Keratinocyte (primary cell): ENCODE measurements at regions not wholly inside any gene's neighbourhood (a gene's known extent, or its start where the extent isn't known, plus 50 kb on each side); places are given as distances from the start of the nearest gene placed in this dataset.

Experiments used
- DNase-seq: peaks from one replicate; pipeline ENCODE4 v3.0.0-alpha.2; 2011; ENCODE audit warnings: low read depth, missing footprints, low spot score
- FAIRE-seq: peaks from 2 replicates; lab custom pipeline; 2011; peaks lifted over from hg19 to GRCh38; lab: Jason Lieb, UNC
- H2AFZ ChIP-seq: 2 replicates; pipeline ENCODE4 v1.6.0; 2012; ENCODE audit warnings: low read length, control low read depth, inconsistent platforms; ENCODE audit not compliant: control insufficient read depth
- H3K27ac ChIP-seq: 2 replicates; pipeline ENCODE4 v1.5.1; 2011; ENCODE audit warnings: low read length; ENCODE audit not compliant: control insufficient read depth, insufficient read depth
- H3K27me3 ChIP-seq: 3 replicates; pipeline ENCODE4 v1.6.0; 2011; ENCODE audit warnings: low read length; ENCODE audit not compliant: control insufficient read depth, insufficient read depth; ENCODE audit errors: extremely low read depth
- H3K36me3 ChIP-seq, 2 experiments: 2 replicates in 1 of 2; 3 replicates in 1 of 2; pipeline ENCODE4 v1.5.1; 2011; ENCODE audit warnings: low read length in 2 of 2, mild to moderate bottlenecking in 1 of 2; ENCODE audit not compliant: control insufficient read depth in 2 of 2, insufficient read depth in 2 of 2; ENCODE audit errors: extremely low read depth in 1 of 2
- H3K4me1 ChIP-seq: 3 replicates; pipeline ENCODE4 v1.5.1; 2011; ENCODE audit warnings: low read length; ENCODE audit not compliant: control insufficient read depth, insufficient read depth; ENCODE audit errors: extremely low read depth
- H3K4me2 ChIP-seq: 3 replicates; pipeline ENCODE4 v1.6.0; 2011; ENCODE audit warnings: low read depth, low read length; ENCODE audit not compliant: control insufficient read depth, insufficient read depth; ENCODE audit errors: extremely low read depth
- H3K4me3 ChIP-seq, 3 experiments: fragments of 200-600 bp in 1 of 3; sonication (generic) in 1 of 3; 2 replicates in 2 of 3; 3 replicates in 1 of 3; pipeline ENCODE4 v1.5.1; 2011 to 2016; ENCODE audit warnings: low read length in 3 of 3, mild to moderate bottlenecking in 3 of 3, control low read depth in 2 of 3, inconsistent platforms in 1 of 3, low read depth in 1 of 3, mixed read lengths in 1 of 3, mixed run types in 1 of 3, moderate library complexity in 1 of 3; ENCODE audit not compliant: control insufficient read depth in 2 of 3, insufficient read depth in 2 of 3; ENCODE audit errors: extremely low read depth in 1 of 3
- H3K79me2 ChIP-seq: 2 replicates; pipeline ENCODE4 v1.6.0; 2012; ENCODE audit warnings: low read length; ENCODE audit not compliant: control insufficient read depth, insufficient read depth
- H3K9ac ChIP-seq: 3 replicates; pipeline ENCODE4 v1.6.0; 2011; ENCODE audit warnings: low read length; ENCODE audit not compliant: control insufficient read depth, insufficient read depth; ENCODE audit errors: extremely low read depth
- H3K9me1 ChIP-seq: 3 replicates; pipeline ENCODE4 v1.6.0; 2011; ENCODE audit warnings: low read length; ENCODE audit not compliant: control insufficient read depth, insufficient read depth; ENCODE audit errors: extremely low read depth
- H3K9me3 ChIP-seq: 2 replicates; pipeline ENCODE4 v1.5.1; 2012; ENCODE audit warnings: low read depth, low read length; ENCODE audit not compliant: control insufficient read depth
- H4K20me1 ChIP-seq: 3 replicates; pipeline ENCODE4 v1.6.0; 2011; ENCODE audit warnings: low read length; ENCODE audit not compliant: control insufficient read depth, insufficient read depth; ENCODE audit errors: extremely low read depth
- CTCF ChIP-seq, 3 experiments: IDR thresholded peaks in 1 of 3; conservative IDR thresholded peaks in 1 of 3; optimal IDR thresholded peaks in 1 of 3; 2 replicates in 2 of 3; 3 replicates in 1 of 3; pipeline versions ENCODE3 to v1.5.1; 2011; ENCODE audit warnings: low read length in 3 of 3, mild to moderate bottlenecking in 3 of 3, moderate library complexity in 2 of 3, control low read depth in 1 of 3, inconsistent platforms in 1 of 3; ENCODE audit not compliant: insufficient read depth in 2 of 3; ENCODE audit errors: extremely low read depth in 1 of 3
- EZH2 ChIP-seq: IDR thresholded peaks from one replicate; pipeline ENCODE4 v1.6.1; 2012; ENCODE audit warnings: inconsistent platforms, mild to moderate bottlenecking, low read length, moderate library complexity
- dilution Hi-C: fragments of 300-500 bp; cut with MboI; formaldehyde crosslinking; loops from one replicate; pipeline ENCODE4 v1.7.0; 2020; ENCODE audit warnings: low sequenced_read_pairs; ENCODE audit not compliant: extremely low pct_ligation_motif_present

GRCh38 chr10:6988654-6989053 lies 408.6 kb upstream of the PRKCQ start:
- TF ChIP-seq EZH2 (no peak), CTCF (optimal IDR thresholded peaks at IDR 0.05 in 1 of 3, IDR thresholded peaks at IDR 0.05 in 1 of 3, conservative IDR thresholded peaks at IDR 0.05 in 1 of 3; ENCODE audit: extremely low read depth in 1 of 3, insufficient read depth in 2 of 3, low read length in 3 of 3) (no peak)
- H3K9me1 ChIP-seq, result no peaks in the 10 kb centered on the region
- H3K27me3 ChIP-seq, result no peaks in the 10 kb centered on the region
- DNase-seq, result no peak
- no peak for FAIRE-seq
- H3K9me3 ChIP-seq, result no peaks in the 10 kb centered on the region
- no peak overlapping the region for H3K4me3 ChIP-seq
- no peak overlapping the region for H2AFZ ChIP-seq
- no peaks in the 10 kb centered on the region for H3K4me1 ChIP-seq
- no peaks in the 10 kb centered on the region for H3K79me2 ChIP-seq
- dilution Hi-C loops, result no loop called here
- H3K36me3 ChIP-seq, result no peaks in the 10 kb centered on the region
- no peaks in the 10 kb centered on the region for H4K20me1 ChIP-seq
- no peak overlapping the region for H3K27ac ChIP-seq
- H3K4me2 ChIP-seq, result no peak overlapping the region
- H3K9ac ChIP-seq, result no peak overlapping the region

GRCh38 chr10:6987536-6987945 lies 407.5 kb upstream of the PRKCQ start:
- no peak overlapping the region for H2AFZ ChIP-seq
- no peaks in the 10 kb centered on the region for H3K27me3 ChIP-seq
- H3K36me3 ChIP-seq, result no peaks in the 10 kb centered on the region
- no peaks in the 10 kb centered on the region for H3K4me1 ChIP-seq
- DNase-seq (no peak), FAIRE-seq (no peak)
- H3K4me3 ChIP-seq, result no peak overlapping the region
- H3K9me1 ChIP-seq, result no peaks in the 10 kb centered on the region
- dilution Hi-C loops, result no loop called here
- H3K9me3 ChIP-seq, result no peaks in the 10 kb centered on the region
- H3K27ac ChIP-seq, result no peak overlapping the region
- TF ChIP-seq CTCF (optimal IDR thresholded peaks at IDR 0.05 in 1 of 3, IDR thresholded peaks at IDR 0.05 in 1 of 3, conservative IDR thresholded peaks at IDR 0.05 in 1 of 3; ENCODE audit: extremely low read depth in 1 of 3, insufficient read depth in 2 of 3, low read length in 3 of 3) (no peak), EZH2 (no peak)
- no peaks in the 10 kb centered on the region for H3K79me2 ChIP-seq
- no peak overlapping the region for H3K4me2 ChIP-seq
- no peak overlapping the region for H3K9ac ChIP-seq
- no peaks in the 10 kb centered on the region for H4K20me1 ChIP-seq
